A673 (cell line): ENCODE measurements at regions not wholly inside any gene's neighbourhood (a gene's known extent, or its start where the extent isn't known, plus 50 kb on each side); places are given as distances from the start of the nearest gene placed in this dataset.

Source experiments
- EZH2 ChIP-seq: fragments of 200-600 bp; sonication (generic); IDR thresholded peaks from 2 replicates; pipeline ENCODE4 v1.6.1; 2017; ENCODE audit warnings: borderline replicate concordance, low read depth, mild to moderate bottlenecking, mixed read lengths, antibody characterized with exemption, low read length; ENCODE audit not compliant: poor library complexity, severe bottlenecking
- TF ChIP-seq, protein P1 (sequence below): fragments of 300-800, 200-600 bp; sonication (generic); conservative IDR thresholded peaks from 2 replicates; pipeline ENCODE4 v1.5.1; 2017; ENCODE audit warnings: low read depth, mild to moderate bottlenecking, antibody characterized with exemption, low read length, moderate library complexity, mixed read lengths

DNA sequence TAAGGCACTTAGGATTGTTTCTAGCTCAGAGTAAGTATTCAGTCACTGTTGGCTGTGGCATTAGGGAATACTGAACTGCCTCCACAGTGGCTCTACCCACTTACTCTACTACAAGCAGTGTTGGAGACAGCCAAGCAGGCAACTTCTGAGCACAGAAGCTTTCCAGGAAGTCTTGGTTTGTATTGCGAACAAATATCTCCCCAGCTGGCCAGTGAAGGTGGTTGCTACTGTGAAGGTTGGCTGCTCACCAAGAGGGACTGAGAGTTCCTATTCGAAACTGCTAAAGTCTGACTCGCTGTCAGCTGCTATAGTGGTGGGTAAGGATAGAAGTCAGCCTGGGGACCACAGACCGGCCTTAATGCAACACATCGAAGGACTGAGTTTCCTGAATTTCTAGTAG, 319.1 kb downstream of the KIF4B start:
- TF ChIP-seq, protein P1, sequence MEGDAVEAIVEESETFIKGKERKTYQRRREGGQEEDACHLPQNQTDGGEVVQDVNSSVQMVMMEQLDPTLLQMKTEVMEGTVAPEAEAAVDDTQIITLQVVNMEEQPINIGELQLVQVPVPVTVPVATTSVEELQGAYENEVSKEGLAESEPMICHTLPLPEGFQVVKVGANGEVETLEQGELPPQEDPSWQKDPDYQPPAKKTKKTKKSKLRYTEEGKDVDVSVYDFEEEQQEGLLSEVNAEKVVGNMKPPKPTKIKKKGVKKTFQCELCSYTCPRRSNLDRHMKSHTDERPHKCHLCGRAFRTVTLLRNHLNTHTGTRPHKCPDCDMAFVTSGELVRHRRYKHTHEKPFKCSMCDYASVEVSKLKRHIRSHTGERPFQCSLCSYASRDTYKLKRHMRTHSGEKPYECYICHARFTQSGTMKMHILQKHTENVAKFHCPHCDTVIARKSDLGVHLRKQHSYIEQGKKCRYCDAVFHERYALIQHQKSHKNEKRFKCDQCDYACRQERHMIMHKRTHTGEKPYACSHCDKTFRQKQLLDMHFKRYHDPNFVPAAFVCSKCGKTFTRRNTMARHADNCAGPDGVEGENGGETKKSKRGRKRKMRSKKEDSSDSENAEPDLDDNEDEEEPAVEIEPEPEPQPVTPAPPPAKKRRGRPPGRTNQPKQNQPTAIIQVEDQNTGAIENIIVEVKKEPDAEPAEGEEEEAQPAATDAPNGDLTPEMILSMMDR = no peak
- TF ChIP-seq EZH2 = no peak
